Progenitor cell of endocrine pancreas (in vitro differentiated cells): ENCODE measurements at regions not wholly inside any gene's neighbourhood (a gene's known extent, or its start where the extent isn't known, plus 50 kb on each side); places are given as distances from the start of the nearest gene placed in this dataset.

Experiments used
- DNase-seq: peaks from one replicate; pipeline ENCODE4 v3.0.0; 2021; ENCODE audit warnings: low spot score; ENCODE audit not compliant: unreplicated experiment
- H3K27ac Mint-ChIP-seq: 2 replicates; pipeline ENCODE4 v1.8.0; 2021; ENCODE audit warnings: mild to moderate bottlenecking, moderate library complexity, mixed read lengths
- H3K27me3 Mint-ChIP-seq: 2 replicates; pipeline ENCODE4 v1.8.0; 2021; ENCODE audit warnings: mixed read lengths
- H3K36me3 Mint-ChIP-seq: 2 replicates; pipeline ENCODE4 v1.8.0; 2022; ENCODE audit warnings: mixed read lengths; ENCODE audit not compliant: insufficient read depth
- H3K4me1 Mint-ChIP-seq: 2 replicates; pipeline ENCODE4 v1.8.0; 2021; ENCODE audit warnings: low read depth, mixed read lengths
- H3K4me3 Mint-ChIP-seq: 2 replicates; pipeline ENCODE4 v1.8.0; 2021; ENCODE audit warnings: low read depth, mild to moderate bottlenecking, moderate library complexity, mixed read lengths
- H3K9me3 Mint-ChIP-seq: 2 replicates; pipeline ENCODE4 v1.8.0; 2021; ENCODE audit warnings: low read depth, mixed read lengths
- TF ChIP-seq, protein P1 (sequence below): fragments of 200-600 bp; sonication (generic); IDR thresholded peaks from one replicate; pipeline ENCODE4 v1.5.0; 2021; ENCODE audit warnings: antibody characterized with exemption, mild to moderate bottlenecking; ENCODE audit not compliant: unreplicated experiment

DNA sequence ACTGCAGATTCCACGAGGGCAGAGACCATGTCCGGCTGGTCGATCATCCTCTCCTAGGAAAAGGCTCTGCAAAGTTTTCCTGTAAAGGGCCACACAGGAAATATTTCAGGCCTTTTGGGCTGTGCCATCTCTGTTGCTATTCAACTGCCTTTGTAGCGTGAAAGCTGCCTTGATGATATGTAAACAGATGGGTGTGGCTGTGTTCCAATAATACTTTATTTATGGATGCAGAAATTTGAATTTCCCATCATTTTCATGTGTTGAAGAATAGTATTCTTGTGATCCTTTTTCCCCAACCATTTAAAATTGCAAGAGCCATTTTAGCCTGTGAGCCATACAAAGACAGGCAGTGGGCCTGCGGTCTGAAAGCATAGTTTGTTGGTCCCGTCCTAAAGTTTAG, 950.7 kb upstream of the RBFOX1 start:
- no peak overlapping the region for H3K27ac Mint-ChIP-seq
- no peak overlapping the region for H3K4me3 Mint-ChIP-seq
- no peaks in the 10 kb centered on the region for H3K36me3 Mint-ChIP-seq
- peaks cover 2% of the 10 kb centered on the region for H3K27me3 Mint-ChIP-seq
- H3K4me1 Mint-ChIP-seq = no peaks in the 10 kb centered on the region
- DNase-seq = no peak
- TF ChIP-seq, protein P1, sequence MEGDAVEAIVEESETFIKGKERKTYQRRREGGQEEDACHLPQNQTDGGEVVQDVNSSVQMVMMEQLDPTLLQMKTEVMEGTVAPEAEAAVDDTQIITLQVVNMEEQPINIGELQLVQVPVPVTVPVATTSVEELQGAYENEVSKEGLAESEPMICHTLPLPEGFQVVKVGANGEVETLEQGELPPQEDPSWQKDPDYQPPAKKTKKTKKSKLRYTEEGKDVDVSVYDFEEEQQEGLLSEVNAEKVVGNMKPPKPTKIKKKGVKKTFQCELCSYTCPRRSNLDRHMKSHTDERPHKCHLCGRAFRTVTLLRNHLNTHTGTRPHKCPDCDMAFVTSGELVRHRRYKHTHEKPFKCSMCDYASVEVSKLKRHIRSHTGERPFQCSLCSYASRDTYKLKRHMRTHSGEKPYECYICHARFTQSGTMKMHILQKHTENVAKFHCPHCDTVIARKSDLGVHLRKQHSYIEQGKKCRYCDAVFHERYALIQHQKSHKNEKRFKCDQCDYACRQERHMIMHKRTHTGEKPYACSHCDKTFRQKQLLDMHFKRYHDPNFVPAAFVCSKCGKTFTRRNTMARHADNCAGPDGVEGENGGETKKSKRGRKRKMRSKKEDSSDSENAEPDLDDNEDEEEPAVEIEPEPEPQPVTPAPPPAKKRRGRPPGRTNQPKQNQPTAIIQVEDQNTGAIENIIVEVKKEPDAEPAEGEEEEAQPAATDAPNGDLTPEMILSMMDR = no peak
- H3K9me3 Mint-ChIP-seq = peaks cover 6% of the 10 kb centered on the region

DNA sequence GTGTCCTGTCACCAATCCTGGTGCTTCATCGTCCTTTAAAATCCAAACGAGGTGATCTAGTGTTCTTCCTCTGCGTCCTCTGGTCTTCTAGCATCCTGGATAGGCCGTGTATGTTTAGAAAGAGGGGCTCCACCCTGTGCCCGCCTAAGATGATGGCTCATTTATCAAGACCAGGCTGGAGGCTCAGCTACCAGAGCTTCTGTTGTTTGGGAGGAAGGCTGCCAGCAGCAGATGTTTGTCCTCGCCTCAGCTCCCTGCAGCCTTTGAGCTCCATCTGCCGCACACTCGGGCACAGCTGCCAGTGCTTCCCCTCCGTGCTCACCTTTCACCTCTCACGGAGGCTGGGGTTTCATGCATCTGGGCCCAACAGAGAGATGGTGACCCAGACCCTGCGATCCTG, 954.7 kb upstream of the RBFOX1 start:
- Mint-ChIP-seq H3K4me1 (peaks cover 3% of the 10 kb centered on the region), H3K36me3 (no peaks in the 10 kb centered on the region), H3K27me3 (peaks cover 14% of the 10 kb centered on the region), H3K4me3 (no peak overlapping the region), H3K9me3 (no peaks in the 10 kb centered on the region), H3K27ac (no peak overlapping the region)
- TF ChIP-seq, protein P1 = no peak
- no peak for DNase-seq

DNA sequence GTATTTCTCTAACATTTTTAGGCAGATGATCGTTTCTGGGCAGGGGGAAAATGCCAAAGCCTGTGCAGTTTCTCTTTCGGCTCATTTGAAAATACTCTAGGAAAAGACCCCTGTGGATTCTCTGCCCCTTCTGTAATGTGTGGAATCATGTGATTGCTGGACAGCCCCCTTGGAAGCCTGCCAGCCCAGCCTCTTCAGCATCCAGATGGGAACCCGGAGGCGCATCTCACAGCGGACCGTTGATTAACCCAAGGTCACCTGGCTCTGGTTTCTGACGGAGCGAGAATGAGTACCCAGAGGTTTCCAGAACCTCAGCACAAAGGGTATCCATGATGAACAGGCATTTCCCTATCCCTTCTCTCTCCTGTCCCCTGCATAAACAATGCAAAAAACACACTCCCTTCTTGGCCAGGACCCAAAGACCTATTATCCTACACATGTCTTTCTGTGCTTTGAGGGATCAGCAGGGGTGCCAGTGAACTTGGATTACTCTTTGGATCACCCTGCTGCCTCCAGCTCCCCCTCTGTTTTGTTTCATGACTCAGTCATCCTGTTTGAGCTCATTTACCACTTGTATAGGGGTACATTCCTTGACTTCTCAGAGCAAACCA, 957.1 kb upstream of the RBFOX1 start:
- no peaks in the 10 kb centered on the region for H3K36me3 Mint-ChIP-seq
- H3K27me3 Mint-ChIP-seq = peaks cover 14% of the 10 kb centered on the region
- TF ChIP-seq, protein P1 = no peak
- peaks cover 3% of the 10 kb centered on the region for H3K4me1 Mint-ChIP-seq
- H3K27ac Mint-ChIP-seq = no peak overlapping the region
- no peak for DNase-seq
- no peak overlapping the region for H3K4me3 Mint-ChIP-seq
- no peaks in the 10 kb centered on the region for H3K9me3 Mint-ChIP-seq

DNA sequence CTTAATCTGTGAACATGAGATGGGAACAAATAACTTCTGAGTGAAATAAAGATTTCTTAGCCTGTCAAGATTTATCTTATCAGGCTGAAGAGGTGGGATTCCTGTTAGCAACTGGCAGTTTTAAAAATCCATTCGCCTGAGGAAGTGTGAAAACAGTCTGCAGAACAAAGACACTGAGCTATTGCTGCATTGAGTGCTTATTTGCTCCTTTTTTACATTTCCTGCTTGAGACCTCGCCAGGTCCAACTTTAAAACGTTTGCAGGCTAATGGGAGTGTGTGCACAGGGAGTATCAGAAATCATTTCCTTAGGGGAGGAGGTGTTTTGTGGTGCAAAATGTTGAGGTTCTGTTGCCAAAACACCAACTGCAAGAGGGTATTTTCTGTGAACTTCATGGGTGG, 957.8 kb upstream of the RBFOX1 start:
- peaks cover 3% of the 10 kb centered on the region for H3K4me1 Mint-ChIP-seq
- no peak overlapping the region for H3K27ac Mint-ChIP-seq
- no peaks in the 10 kb centered on the region for H3K9me3 Mint-ChIP-seq
- peaks cover 14% of the 10 kb centered on the region for H3K27me3 Mint-ChIP-seq
- no peak for DNase-seq
- H3K4me3 Mint-ChIP-seq = no peak overlapping the region
- TF ChIP-seq, protein P1 = no peak
- H3K36me3 Mint-ChIP-seq = no peaks in the 10 kb centered on the region

DNA sequence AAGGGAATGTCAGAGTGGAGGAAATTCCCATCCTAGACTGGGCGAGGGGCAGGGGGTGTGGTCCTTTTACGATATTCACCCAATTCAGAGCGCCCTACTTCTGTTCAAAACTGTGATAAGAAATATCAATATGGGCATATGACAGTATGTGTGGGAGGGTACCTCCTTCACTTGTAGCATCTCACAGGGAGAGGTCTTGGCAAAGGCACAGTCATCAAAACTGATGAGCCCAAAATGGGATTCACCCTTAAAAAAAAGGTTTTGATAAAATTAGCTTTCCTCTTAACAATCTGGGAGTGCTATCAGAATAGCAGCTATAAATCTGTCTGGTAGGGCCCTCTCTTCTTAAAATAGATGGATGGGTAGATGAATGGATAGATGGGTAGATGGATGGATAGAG, 967.8 kb upstream of the RBFOX1 start:
- no peaks in the 10 kb centered on the region for H3K36me3 Mint-ChIP-seq
- H3K27me3 Mint-ChIP-seq = no peaks in the 10 kb centered on the region
- TF ChIP-seq, protein P1 = no peak
- H3K4me3 Mint-ChIP-seq = no peak overlapping the region
- DNase-seq = no peak
- no peaks in the 10 kb centered on the region for H3K4me1 Mint-ChIP-seq
- no peak overlapping the region for H3K27ac Mint-ChIP-seq
- H3K9me3 Mint-ChIP-seq = peaks cover 4% of the 10 kb centered on the region
